WTC11 (cell line): ENCODE measurements at regions not wholly inside any gene's neighbourhood (a gene's known extent, or its start where the extent isn't known, plus 50 kb on each side); places are given as distances from the start of the nearest gene placed in this dataset.

Source experiments
- ATAC-seq: fragments of 200-7000 bp; cut with Tn5 transposase; 2 replicates; pipeline ENCODE4 v1.10.0; 2021; ENCODE audit warnings: mild to moderate bottlenecking, moderate library complexity
- CTCF ChIA-PET: fragments of 300-600 bp; sonication (Branson Sonifier 250); formaldehyde crosslinking; loops from one replicate; lab custom pipeline; 2021; ENCODE audit warnings: antibody characterized with exemption; lab: Charles Lee
- POLR2A ChIA-PET: fragments of 350-600 bp; sonication (Branson Sonifier 250); formaldehyde crosslinking; loops from one replicate; lab custom pipeline; 2021; ENCODE audit warnings: antibody characterized with exemption; lab: Charles Lee
- DNase-seq: peaks from one replicate; pipeline ENCODE4 v3.0.0; 2021; ENCODE audit warnings: low spot score
- H3K27ac Mint-ChIP-seq: 2 replicates; pipeline ENCODE4 v1.8.0; 2021; ENCODE audit warnings: mixed read lengths
- H3K27me3 Mint-ChIP-seq: 2 replicates; pipeline ENCODE4 v1.8.0; 2021; ENCODE audit warnings: low read depth, mild to moderate bottlenecking, moderate library complexity, mixed read lengths
- H3K36me3 Mint-ChIP-seq: 2 replicates; pipeline ENCODE4 v1.8.0; 2021; ENCODE audit warnings: mixed read lengths
- H3K4me1 Mint-ChIP-seq: 2 replicates; pipeline ENCODE4 v1.8.0; 2022; ENCODE audit warnings: mixed read lengths
- H3K4me3 Mint-ChIP-seq: 2 replicates; pipeline ENCODE4 v1.8.0; 2021; ENCODE audit warnings: mild to moderate bottlenecking, moderate library complexity, mixed read lengths
- H3K9me3 Mint-ChIP-seq: 2 replicates; pipeline ENCODE4 v1.8.0; 2021; ENCODE audit warnings: mixed read lengths
- ATF1 ChIP-seq: sonication (generic); formaldehyde crosslinking; IDR thresholded peaks from 2 replicates; pipeline ENCODE4 v1.8.1; 2023; ENCODE audit warnings: mild to moderate bottlenecking, moderate library complexity, missing genetic modification reagents
- CREB1 ChIP-seq: sonication (generic); formaldehyde crosslinking; IDR thresholded peaks from 2 replicates; pipeline ENCODE4 v1.8.0; 2023; ENCODE audit warnings: mild to moderate bottlenecking, missing genetic modification reagents
- ESRRA ChIP-seq: sonication (generic); formaldehyde crosslinking; IDR thresholded peaks from 2 replicates; pipeline ENCODE4 v1.8.1; 2022; ENCODE audit warnings: mild to moderate bottlenecking, missing genetic modification reagents, borderline replicate concordance
- ETV6 ChIP-seq: sonication (generic); formaldehyde crosslinking; IDR thresholded peaks from 2 replicates; pipeline ENCODE4 v1.8.1; 2022; ENCODE audit warnings: mild to moderate bottlenecking, missing genetic modification reagents
- GTF2I ChIP-seq: fragments of 250-450 bp; sonication (Bioruptor Pico); conservative IDR thresholded peaks from 2 replicates; pipeline ENCODE4 v1.4.0; 2021; ENCODE audit warnings: mild to moderate bottlenecking
- HMGXB4 ChIP-seq: sonication (generic); formaldehyde crosslinking; IDR thresholded peaks from 2 replicates; pipeline ENCODE4 v1.8.1; 2023; ENCODE audit warnings: mild to moderate bottlenecking, moderate library complexity, missing genetic modification reagents
- IRF2 ChIP-seq: sonication (generic); formaldehyde crosslinking; IDR thresholded peaks from 2 replicates; pipeline ENCODE4 v1.8.0; 2022; ENCODE audit warnings: low read depth, missing genetic modification reagents, borderline replicate concordance
- JAZF1 ChIP-seq: fragments of 250-450 bp; sonication (Bioruptor Pico); IDR thresholded peaks from 2 replicates; pipeline ENCODE4 v1.9.0; 2021; ENCODE audit warnings: moderate library complexity, mild to moderate bottlenecking, inconsistent platforms
- JUN ChIP-seq: sonication (generic); formaldehyde crosslinking; IDR thresholded peaks from 2 replicates; pipeline ENCODE4 v1.8.0; 2023; ENCODE audit warnings: mild to moderate bottlenecking, missing genetic modification reagents
- KAT7 ChIP-seq: sonication (generic); formaldehyde crosslinking; IDR thresholded peaks from 2 replicates; pipeline ENCODE4 v1.8.1; 2023; ENCODE audit warnings: missing genetic modification reagents, mild to moderate bottlenecking, borderline replicate concordance
- PRRX2 ChIP-seq: fragments of 250-450 bp; sonication (Bioruptor Pico); IDR thresholded peaks from 2 replicates; pipeline ENCODE4 v1.8.0; 2021; ENCODE audit warnings: mild to moderate bottlenecking
- RELA ChIP-seq: sonication (generic); formaldehyde crosslinking; IDR thresholded peaks from 2 replicates; pipeline ENCODE4 v1.8.1; 2022; ENCODE audit warnings: missing genetic modification reagents, mild to moderate bottlenecking, borderline replicate concordance
- STAT6 ChIP-seq: sonication (generic); formaldehyde crosslinking; conservative IDR thresholded peaks from 2 replicates; pipeline ENCODE4 v1.8.1; 2023; ENCODE audit warnings: mild to moderate bottlenecking, low read depth, missing genetic modification reagents, moderate library complexity
- TCF7 ChIP-seq: sonication (generic); formaldehyde crosslinking; IDR thresholded peaks from 2 replicates; pipeline ENCODE4 v1.8.0; 2022; ENCODE audit warnings: mild to moderate bottlenecking, low read depth, missing genetic modification reagents, moderate library complexity
- TP53 ChIP-seq: sonication (generic); formaldehyde crosslinking; IDR thresholded peaks from 2 replicates; pipeline ENCODE4 v1.8.1; 2023; ENCODE audit warnings: mild to moderate bottlenecking, missing genetic modification reagents
- USF2 ChIP-seq: sonication (generic); formaldehyde crosslinking; IDR thresholded peaks from 2 replicates; pipeline ENCODE4 v1.8.1; 2023; ENCODE audit warnings: mild to moderate bottlenecking, missing genetic modification reagents, moderate library complexity
- ZBTB21 ChIP-seq: sonication (generic); formaldehyde crosslinking; IDR thresholded peaks from 2 replicates; pipeline ENCODE4 v1.8.1; 2023; ENCODE audit warnings: mild to moderate bottlenecking, missing genetic modification reagents, borderline replicate concordance
- ZNF121 ChIP-seq: sonication (generic); formaldehyde crosslinking; IDR thresholded peaks from 2 replicates; pipeline ENCODE4 v1.8.0; 2023; ENCODE audit warnings: missing genetic modification reagents
- ZNF232 ChIP-seq: sonication (generic); formaldehyde crosslinking; IDR thresholded peaks from 2 replicates; pipeline ENCODE4 v1.8.0; 2022; ENCODE audit warnings: mild to moderate bottlenecking, missing genetic modification reagents
- ZNF263 ChIP-seq: sonication (generic); formaldehyde crosslinking; IDR thresholded peaks from 2 replicates; pipeline ENCODE4 v1.8.1; 2022; ENCODE audit warnings: low read depth, mild to moderate bottlenecking, moderate library complexity, missing genetic modification reagents
- ZNF317 ChIP-seq: sonication (generic); formaldehyde crosslinking; IDR thresholded peaks from 2 replicates; pipeline ENCODE4 v1.8.1; 2023; ENCODE audit warnings: low read depth, mild to moderate bottlenecking, moderate library complexity, missing genetic modification reagents, borderline replicate concordance
- ZNF416 ChIP-seq: fragments of 250-450 bp; sonication (Bioruptor Pico); IDR thresholded peaks from 2 replicates; pipeline ENCODE4 v1.9.0; 2021; ENCODE audit warnings: mild to moderate bottlenecking, inconsistent platforms
- TF ChIP-seq, protein P1 (sequence below): fragments of 250-450 bp; sonication (Bioruptor Pico); IDR thresholded peaks from 2 replicates; pipeline ENCODE4 v1.9.0; 2021; ENCODE audit warnings: moderate library complexity, mild to moderate bottlenecking, inconsistent platforms, borderline replicate concordance
- TF ChIP-seq, protein P2 (sequence below): sonication (generic); formaldehyde crosslinking; IDR thresholded peaks from 2 replicates; pipeline ENCODE4 v1.8.1; 2022; ENCODE audit warnings: low read depth, mild to moderate bottlenecking, moderate library complexity, missing genetic modification reagents, borderline replicate concordance
- TF ChIP-seq, protein P3 (sequence below): sonication (generic); formaldehyde crosslinking; IDR thresholded peaks from 2 replicates; pipeline ENCODE4 v1.8.0; 2023; ENCODE audit warnings: missing genetic modification reagents

GRCh38 chr10:9757176-9757575 is 1260.5 kb upstream of the CELF2 start (continued):
- TF ChIP-seq JAZF1 (CRISPR knock-in tag), result no peak
- TF ChIP-seq, all 79 proteins: peak for 0

GRCh38 chr10:9759596-9759995 is 1258.1 kb upstream of the CELF2 start:
- Mint-ChIP-seq H3K4me3 (no peak overlapping the region), H3K36me3 (peaks cover 4% of the 10 kb centered on the region)
- CTCF ChIA-PET, result no interaction called here
- TF ChIP-seq GTF2I (CRISPR knock-in tag), result no peak
- TF ChIP-seq ZNF263, result no peak
- no peak for TF ChIP-seq TCF7 (CRISPR knock-in tag)
- TF ChIP-seq IRF2 (CRISPR knock-in tag), result no peak
- TF ChIP-seq ZNF121 (CRISPR knock-in tag), result no peak
- TF ChIP-seq ZBTB21 (CRISPR knock-in tag), result no peak
- no peak for TF ChIP-seq RELA (CRISPR knock-in tag)
- no peak for TF ChIP-seq ZNF317 (CRISPR knock-in tag)
- no peak for TF ChIP-seq STAT6 (CRISPR knock-in tag)
- TF ChIP-seq ATF1 (CRISPR knock-in tag), result no peak
- TF ChIP-seq, protein P1, sequence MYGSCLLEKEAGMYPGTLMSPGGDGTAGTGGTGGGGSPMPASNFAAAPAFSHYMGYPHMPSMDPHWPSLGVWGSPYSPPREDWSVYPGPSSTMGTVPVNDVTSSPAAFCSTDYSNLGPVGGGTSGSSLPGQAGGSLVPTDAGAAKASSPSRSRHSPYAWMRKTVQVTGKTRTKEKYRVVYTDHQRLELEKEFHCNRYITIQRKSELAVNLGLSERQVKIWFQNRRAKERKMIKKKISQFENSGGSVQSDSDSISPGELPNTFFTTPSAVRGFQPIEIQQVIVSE (CRISPR knock-in tag), result no peak
- no peak for TF ChIP-seq ESRRA
- TF ChIP-seq JUN (CRISPR knock-in tag), result no peak
- TF ChIP-seq JAZF1 (CRISPR knock-in tag), result no peak
- no peak for TF ChIP-seq HMGXB4 (CRISPR knock-in tag)
- no peak for TF ChIP-seq ETV6 (CRISPR knock-in tag)
- TF ChIP-seq TP53 (CRISPR knock-in tag), result no peak
- TF ChIP-seq, all 79 proteins: peak for 0
- ATAC-seq (no peak), DNase-seq (no peak)
- H3K27ac Mint-ChIP-seq, result no peak overlapping the region
- H3K9me3 Mint-ChIP-seq, result peaks cover 27% of the 10 kb centered on the region
- H3K4me1 Mint-ChIP-seq, result peaks cover 5% of the 10 kb centered on the region; the same call in 1 of the 2 replicates
- POLR2A ChIA-PET, result no interaction called here
- no peaks in the 10 kb centered on the region for H3K27me3 Mint-ChIP-seq

DNA sequence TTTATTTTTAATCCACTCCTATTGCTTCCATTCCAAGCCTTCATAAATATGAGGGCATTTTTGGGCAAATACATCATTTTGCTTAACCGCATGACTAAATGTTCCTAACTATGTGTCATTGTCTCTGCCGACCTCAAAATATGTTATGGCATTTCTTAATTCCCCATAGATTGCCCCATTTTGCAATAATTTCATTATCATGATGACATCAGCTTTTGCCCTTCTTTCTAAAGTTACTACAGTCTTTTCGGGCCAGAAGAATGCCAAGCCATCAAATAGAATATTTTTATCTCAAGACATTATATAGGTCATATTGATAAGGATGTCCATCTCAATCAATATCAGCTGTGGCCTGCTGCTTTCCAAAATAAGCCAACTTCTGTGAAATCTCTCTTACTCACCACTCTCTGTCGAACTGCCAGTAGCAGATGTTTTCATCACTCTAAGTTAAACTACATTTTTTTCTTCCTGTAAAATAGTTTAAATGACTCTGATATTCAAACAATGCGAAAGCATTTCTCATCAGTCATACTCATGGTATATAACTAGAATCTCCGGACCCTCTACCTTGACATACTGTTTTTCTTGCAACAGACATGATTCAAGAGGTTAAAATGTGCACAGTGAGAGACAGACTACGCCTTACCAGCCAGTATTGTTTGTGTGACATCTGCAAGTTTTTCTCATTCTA is 1254.6 kb upstream of the CELF2 start:
- Mint-ChIP-seq H3K9me3 (peaks cover 25% of the 10 kb centered on the region), H3K4me1 (0 out of 2 replicates have a peak, but pooled peaks cover 2% of the 10 kb centered on the region), H3K27ac (no peak overlapping the region), H3K4me3 (no peak overlapping the region), H3K27me3 (no peaks in the 10 kb centered on the region), H3K36me3 (peaks cover 7% of the 10 kb centered on the region)
- no peak for ATAC-seq
- no peak for DNase-seq
- ChIA-PET POLR2A (no interaction called here), CTCF (interaction anchor here (1.8 kb wide), 1 partner anchor 420 kb away, joined by 3 read pairs; no protein-coding TSS in a partner anchor)
- TF ChIP-seq, protein P2, sequence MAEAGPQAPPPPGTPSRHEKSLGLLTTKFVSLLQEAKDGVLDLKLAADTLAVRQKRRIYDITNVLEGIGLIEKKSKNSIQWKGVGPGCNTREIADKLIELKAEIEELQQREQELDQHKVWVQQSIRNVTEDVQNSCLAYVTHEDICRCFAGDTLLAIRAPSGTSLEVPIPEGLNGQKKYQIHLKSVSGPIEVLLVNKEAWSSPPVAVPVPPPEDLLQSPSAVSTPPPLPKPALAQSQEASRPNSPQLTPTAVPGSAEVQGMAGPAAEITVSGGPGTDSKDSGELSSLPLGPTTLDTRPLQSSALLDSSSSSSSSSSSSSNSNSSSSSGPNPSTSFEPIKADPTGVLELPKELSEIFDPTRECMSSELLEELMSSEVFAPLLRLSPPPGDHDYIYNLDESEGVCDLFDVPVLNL (CRISPR knock-in tag), result no peak
- TF ChIP-seq USF2 (CRISPR knock-in tag) (no peak), ZNF232 (CRISPR knock-in tag) (no peak), TP53 (CRISPR knock-in tag) (no peak), KAT7 (CRISPR knock-in tag) (no peak), CREB1 (CRISPR knock-in tag) (no peak), ZNF416 (CRISPR knock-in tag) (no peak), PRRX2 (CRISPR knock-in tag) (no peak)
- TF ChIP-seq, protein P3, sequence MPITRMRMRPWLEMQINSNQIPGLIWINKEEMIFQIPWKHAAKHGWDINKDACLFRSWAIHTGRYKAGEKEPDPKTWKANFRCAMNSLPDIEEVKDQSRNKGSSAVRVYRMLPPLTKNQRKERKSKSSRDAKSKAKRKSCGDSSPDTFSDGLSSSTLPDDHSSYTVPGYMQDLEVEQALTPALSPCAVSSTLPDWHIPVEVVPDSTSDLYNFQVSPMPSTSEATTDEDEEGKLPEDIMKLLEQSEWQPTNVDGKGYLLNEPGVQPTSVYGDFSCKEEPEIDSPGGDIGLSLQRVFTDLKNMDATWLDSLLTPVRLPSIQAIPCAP (CRISPR knock-in tag), result no peak
